HG02678 (cell line): ENCODE measurements at regions not wholly inside any gene's neighbourhood (a gene's known extent, or its start where the extent isn't known, plus 50 kb on each side); places are given as distances from the start of the nearest gene placed in this dataset.

Source experiments
- ATAC-seq: cut with Tn5 transposase; IDR thresholded peaks from one replicate; pipeline ENCODE4 v1.9.1; 2021; ENCODE audit warnings: mild to moderate bottlenecking, moderate library complexity; ENCODE audit not compliant: unreplicated experiment

DNA sequence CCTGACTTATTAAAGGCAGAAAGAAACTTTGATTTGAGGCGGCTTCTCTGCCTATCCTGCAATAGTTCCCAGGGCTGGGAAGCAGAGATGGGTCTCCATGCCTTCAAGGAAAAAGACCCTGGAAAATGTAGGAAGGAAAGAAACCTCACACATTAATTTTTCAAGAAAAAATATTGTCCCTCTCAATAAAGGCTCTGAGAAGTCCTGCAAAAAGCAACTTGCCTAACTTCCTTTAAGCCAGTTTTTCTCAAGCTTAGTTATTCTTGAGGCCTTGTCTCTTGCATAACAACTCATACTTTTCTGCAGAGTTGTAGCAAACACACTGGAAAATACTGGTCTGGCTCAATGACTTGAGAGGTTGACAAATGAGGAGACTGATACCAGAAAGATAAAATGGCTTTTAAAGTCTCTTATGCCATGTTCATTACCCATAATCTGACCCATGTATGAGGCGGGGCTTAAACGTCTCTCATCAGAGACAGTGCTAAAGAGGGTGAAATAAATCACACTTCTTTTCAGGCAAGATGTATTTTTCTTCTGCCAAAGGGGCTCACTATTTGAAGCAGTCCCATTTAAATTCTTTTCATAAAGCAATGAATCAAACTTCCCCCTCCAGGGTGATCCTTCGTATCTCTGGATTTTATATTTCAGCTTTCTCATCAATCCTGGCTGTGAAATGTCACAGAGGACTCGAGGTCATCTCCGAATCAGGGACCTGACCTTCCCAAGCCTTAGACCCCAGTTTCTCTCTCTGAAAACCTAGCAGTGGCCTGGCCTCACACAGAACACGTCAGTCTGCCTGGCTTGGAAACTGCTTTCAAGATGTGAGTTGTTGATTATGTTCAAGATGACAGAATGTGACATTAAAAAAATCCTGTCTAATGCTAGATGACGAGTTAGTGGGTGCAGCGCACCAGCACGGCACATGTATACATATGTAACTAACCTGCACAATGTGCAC is 82.3 kb upstream of the KCNG1 start:
- no peak for ATAC-seq

DNA sequence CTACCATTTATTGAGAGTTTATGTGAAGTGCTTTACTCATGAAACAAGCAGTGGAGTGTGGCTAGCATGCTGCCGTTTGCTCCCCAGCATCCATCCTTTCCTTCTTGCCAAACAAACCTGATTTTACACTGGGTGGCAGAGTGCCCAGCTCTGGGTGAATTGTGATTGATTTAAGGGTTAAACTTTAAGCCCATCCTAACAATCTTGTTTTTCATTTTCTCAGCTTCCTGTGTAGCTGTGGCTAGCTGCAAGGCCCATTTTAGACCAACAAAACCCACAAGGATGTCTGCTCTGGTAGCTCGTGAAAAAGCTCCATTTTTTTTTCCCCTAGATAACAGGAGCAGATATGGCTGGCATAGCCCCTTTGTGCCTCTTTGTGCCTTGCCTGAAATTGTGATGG is 77.7 kb upstream of the KCNG1 start:
- ATAC-seq, result no peak

DNA sequence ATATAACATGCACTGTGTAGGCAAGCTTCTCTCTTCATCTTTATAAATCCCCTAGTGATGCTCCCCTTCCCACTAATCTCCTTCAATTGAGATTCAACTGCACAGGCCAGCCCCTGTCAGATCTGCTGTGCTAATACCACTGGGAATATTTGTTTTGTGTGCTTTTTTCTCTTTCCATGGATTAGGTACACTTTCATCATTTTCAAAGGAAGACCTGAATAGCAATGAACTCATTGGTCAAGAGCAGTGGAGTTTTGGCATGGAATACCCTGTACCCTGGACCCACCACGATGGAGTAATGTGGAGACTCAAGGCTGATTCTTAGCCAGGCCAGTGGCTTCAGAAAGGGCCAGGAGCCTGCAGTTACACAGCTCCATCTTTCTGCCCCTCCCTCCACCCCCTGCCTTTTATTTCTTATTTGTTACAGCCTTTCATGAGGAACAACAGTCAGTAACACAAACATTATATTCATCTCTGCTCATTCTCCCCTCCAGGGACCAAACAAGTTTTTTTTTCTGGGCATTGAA is 75.4 kb upstream of the KCNG1 start:
- ATAC-seq, result no peak

DNA sequence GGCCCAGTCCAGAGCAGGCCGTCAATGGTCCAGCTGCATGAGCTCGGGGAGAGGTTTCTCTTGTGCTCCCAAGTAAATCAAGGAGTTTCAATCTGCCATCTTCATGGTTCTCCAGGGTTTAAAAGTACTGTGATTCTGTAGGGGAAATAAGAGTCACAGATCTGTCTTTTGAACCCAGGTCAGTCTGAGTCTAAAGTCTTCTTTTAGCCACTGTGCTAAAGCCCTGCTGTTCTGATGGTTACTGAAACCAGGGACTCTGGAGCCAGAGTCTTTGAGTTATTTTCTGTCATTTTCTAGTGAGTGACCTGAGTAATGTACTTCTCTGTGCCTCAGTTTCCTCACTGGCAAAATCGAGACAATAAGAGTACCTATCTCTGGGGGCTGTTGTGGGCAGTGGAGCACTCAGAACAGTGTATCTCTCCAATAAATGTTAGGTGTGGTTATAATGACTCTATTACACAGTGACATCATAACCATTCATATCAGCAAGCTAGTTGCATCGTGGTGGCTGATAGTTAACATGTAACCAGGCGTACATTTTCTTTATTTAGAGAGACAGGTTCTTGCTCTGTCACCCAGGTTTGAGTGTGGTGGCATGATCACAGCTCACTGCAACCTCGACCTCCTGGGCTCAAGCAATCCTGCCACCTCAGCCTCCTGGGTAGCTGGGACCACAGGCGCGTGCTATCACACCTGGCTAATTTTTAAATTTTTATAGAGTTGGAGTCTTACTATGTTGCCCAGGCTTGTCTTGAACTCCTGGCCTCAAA is 74.6 kb upstream of the KCNG1 start:
- no peak for ATAC-seq

DNA sequence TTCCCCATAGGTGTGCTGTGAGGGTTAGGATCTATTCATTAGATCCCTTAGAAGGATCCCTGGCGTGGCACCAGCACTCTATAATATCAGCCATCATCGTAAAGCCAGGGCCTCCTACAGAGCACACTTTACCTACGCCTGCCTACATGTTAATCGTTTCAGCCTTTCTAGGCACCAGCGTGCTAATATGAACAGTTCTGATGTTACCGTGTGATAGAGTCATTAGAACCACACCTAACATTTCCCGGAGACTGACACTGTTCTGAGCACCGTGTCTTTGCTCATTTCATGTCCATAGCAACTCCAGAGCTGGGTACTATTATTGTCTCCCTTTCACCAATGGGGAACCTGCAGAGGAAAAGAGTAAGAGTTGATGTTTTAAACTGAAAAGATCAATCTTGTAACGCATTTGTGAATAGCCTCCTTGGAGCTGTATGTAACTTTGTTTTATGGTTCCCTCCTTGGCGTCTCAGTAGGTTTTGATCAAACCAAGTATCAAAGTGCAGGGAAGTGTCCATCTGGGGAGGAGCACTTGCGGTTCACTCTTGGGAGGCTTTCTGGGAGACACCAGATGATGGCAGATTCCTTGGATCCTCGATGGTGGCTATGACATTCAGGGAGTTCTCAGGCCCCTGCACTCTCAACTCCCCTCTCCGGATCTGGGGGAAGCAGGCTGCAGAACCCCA is 73.8 kb upstream of the KCNG1 start:
- no peak for ATAC-seq

DNA sequence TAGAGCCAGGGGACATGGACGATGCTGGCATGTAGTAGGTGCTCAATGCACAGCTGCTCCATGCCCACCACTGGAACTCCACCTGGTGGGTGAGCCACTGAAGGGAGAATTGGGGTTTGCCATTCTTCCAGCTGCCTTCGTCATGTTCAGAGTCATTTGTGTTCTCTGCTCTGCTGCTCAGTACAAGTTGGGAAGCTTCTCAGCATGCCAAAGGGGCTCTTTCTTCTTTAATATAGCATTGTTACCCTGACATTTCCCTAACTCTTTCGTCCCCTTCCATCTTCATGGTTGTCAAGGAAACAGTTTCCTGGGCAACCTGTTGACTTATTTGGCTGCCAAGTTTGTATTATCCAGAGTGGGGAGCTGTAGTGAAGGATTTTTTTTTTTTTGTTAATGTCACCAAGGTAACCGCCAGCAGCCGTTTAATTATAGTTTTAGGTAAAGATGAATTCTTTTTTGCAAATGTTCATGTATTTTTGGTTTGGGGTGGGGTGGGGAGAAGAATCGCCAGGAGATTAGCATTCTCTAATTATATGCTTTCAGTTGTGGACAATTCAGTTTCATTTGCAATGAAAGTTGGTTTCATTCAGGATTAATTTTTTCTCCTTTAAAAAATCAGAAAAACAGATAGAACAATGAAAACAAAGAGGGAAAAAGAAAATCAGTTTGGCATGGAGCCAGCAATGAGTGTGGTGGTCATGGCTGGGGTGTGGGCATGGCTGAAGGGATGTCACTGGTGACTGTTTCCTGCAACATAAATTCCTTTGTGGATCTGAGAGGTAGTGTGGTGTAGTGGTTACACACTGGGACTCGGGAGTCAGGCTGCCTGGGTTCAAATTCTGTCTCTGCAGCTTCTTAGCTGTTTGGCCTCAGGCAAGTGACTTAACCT is 73.0 kb upstream of the KCNG1 start:
- no peak for ATAC-seq

DNA sequence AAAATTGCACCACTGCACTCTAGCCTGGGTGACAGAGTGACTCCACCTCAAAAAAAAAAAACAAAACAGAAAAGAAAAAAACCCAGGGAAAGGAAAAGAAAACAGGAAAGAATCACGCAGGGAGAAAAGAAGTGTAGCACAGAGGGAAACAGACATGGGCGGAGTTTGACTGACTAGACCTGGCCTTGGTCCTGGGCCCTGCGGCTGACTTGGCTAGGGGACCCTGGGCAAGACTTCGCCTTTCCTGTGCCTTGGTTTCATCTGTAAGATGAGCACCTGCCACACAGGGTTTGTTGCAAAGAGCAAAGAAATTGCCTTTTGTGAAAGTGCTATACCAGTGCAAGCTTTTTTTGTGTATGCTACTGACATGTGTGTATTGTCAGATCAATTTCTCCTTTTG is 71.3 kb upstream of the KCNG1 start:
- no peak for ATAC-seq

DNA sequence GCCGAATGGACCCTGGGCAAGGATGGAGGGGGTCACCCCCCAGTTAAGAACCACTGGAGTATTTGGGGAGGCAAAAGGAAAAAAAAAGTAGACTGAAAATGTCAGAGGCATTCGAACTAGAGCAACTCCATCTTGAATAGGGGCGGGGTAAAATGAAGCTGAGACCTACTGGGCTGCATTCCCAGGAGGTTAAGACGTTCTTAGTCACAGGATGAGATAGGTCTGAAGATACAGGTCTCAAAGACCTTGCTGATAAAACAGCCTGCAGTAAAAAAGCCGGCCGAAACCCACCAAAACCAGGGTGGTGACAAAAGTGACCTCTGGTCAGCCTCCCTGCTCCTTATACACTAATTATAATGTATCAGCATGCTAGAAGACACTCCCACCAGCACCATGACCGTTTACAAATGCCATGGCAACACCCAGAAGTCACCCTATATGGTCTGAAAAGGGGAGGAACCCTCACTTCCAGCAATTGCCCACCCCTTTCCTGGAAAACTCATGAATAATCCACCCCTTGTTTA is 70.4 kb upstream of the KCNG1 start:
- no peak for ATAC-seq

DNA sequence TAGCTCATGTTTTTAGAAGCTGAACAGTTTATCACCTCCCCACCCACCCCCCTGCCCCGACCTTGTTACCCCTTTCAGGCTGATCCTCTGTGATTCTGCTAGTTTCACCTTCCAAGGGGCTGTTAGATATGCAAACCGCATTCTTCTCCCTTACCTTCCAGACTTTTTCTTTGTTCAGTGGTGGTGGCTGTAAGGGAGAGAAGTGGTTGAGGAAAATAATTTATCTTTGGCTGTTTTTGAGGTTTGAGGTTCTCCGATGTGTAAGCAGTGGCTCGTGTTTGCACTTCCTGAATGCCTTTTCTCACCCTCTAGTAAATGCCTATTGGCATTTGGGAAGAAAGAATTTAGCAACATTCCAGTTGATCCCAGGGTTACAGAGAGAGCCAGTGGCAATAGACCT is 69.4 kb upstream of the KCNG1 start:
- no peak for ATAC-seq

DNA sequence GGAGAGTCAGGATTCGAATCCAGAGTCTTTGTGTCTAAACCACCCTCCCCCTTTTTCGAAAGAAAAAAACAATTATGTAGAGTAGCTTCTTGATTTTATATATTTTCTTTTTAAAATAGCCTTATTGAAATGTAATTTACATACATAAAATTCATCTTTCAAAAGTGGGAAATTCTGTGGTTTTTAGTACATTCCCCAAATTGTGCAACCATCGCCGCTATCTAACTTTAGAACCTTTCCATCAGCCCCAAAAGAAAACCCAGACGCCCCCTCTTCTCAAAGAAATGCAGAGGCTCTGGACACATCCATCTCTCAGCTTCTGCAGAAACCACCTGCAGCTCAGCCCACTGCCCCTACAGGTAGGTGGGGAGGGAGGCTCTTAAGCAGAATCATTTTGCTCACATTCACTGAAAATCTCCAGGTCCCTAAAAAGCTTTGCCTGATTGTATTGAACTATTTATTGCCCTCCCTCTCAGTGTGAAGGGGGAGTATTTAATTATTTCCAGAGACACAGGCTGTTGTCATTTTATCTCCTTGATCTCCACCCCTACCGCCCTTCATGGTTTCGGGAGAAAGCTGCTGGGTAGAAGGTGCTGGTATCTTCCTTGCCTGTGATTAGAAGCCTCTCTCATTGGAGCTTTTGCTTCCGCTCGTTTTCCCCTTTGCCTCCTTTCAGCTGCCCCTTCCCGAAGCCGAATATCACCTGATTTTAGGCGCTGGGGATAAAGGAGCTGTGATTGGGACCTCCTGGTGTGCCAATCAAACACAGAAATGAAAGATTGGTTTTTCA is 68.7 kb upstream of the KCNG1 start:
- no peak for ATAC-seq

DNA sequence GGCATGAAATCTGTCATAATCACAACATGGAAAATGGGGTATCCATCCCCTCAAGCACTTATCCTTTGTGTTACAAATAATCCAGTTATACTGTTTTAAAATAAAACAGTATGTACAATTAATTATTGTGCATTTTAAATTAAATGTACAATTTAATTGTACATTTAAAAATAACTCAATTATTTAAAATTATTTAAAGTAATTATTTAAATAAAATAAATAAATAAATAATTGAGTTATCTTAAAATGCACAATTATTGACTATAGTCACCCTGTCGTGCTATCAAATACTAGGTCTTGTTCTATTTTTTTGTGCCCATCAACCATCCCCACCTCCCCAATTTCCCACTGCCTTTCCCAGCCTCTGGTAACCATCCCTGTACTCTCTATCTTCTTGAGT is 66.9 kb upstream of the KCNG1 start:
- ATAC-seq, result no peak

DNA sequence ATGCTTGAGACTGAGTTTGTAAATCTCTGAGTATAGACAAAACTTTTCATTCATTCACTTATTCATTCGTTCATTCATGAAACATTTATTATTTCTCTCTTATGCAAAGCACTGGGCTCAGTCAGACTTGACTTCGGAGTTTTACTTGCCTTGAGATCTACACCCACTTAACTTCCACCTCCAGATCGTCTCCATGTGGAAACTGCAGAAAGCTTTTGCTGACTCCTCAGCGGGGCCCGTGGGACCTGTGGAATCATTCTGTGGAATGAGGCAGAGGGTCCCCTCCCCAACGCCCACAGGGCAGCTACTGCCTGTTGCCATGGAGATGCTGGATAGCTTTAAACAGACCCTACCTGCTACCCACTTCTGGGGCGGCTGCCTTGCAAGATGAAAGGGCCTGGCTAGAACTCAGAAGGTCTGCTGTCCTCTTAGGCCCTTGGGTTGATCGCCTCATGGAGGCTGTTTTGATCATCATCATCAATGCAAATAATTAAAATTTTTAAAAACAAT is 66.4 kb upstream of the KCNG1 start:
- ATAC-seq, result no peak

DNA sequence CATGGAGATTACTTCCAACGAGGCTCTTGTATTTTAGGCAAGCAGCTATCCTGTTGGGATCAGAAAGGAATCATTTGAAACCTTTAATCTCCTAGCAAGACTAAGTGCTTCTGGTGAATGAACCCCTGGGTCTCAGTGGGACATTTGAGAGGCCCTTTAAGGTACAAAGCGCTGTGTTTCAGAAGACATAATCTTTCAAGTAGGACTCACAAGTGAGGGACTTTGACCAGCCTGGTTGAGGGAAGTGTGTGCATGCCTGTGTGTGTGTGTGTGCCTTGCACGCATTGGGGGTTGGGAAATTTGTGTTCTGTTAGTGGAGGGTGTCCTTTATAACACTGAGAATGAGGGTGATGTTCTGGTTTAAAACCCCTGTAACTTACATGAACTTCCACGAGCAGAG is 64.4 kb upstream of the KCNG1 start:
- ATAC-seq, result no peak

DNA sequence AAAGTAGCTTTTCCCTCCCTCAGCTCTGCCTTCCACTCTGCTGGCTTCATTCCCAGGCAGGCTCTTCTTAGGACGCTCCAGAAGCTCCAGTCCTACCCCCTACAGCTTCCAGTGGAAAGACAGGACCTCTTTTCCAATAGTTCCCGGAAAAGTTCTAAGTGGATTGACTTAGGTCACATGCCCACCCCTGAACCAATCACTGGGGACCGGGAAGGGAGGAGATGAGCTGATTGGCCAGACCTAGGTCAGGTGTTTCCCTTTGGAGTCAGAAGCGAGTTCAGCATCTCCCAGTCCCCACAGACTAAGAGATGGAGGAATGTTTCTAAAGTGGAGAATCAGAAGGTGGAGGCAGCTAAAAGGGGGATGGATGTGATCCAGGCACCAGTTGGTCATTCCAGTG is 62.9 kb upstream of the KCNG1 start:
- ATAC-seq, result no peak

DNA sequence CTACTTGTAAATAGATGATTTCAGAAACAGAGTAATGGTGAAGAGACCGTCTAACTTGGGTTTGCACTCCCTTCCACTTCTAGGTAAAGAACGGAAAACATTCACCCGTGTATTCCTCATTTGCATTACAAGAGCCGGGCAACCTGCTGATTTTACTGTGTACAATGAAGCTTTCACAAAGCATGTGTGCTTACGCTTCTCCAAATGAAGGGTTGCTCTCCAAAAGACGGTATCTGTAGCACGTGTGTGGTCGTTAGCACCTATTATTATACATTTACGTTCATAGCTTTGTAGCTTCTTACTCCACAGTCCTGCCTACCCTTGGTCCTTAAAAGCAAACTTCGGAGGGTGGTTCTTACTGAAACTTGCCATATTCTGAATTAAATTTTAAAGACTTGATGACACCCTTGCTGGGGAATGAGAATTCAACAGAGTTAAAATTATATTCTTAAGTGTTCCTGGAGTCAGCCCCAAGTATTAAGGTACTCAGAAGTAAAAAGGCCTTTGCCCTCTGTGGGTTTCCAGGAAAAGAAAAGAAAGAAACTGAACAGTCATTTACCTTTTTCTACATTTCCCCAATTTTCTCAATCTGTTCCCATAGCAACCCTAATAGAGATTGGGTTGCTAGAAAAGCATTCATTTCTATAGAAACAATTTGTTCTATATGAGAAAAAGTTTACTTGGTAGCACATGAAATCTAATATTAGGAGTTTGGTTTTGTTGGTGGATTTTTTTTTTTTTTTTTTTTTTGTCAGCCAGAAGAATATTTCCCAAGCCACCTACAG is 61.9 kb upstream of the KCNG1 start:
- no peak for ATAC-seq

DNA sequence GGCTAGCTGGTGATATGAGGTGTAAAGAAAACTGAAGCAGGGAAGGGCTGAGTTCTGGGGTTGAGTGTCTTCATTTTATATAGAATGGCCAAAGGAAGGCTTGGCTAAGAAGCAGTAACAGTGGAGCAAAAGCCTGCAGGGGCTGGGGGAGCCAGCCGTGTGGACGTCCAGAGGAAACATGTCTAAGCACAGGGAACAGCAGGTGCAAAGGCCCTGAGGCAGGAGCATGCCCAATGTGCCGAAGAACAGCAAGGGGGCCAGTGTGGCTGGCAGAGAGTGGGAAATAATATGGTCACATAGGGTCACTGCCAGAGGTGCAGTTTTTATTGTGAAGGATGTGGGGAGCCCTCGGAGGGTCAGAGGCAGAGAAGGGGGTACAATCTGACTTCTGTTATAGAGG is 60.5 kb upstream of the KCNG1 start:
- no peak for ATAC-seq

DNA sequence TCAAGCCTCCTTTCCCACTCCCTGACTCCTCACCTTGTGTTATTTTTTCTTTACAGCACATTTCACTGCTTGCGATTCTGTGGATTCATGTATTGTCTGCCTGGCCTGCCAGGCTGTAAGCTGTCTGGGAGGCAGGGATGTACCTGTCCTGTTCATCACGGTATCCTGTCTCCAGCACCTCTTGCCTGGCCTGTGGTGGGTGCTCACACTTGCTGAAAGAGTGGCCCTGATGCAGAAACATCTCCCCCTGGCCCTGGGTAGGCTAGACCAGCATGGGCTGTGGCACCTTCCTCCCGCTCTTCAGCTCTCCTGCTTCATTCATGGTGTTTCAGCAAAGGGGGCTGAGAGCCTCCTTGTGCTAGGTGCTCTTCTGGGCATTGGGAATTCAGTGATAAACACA is 60.1 kb upstream of the KCNG1 start:
- ATAC-seq, result no peak

DNA sequence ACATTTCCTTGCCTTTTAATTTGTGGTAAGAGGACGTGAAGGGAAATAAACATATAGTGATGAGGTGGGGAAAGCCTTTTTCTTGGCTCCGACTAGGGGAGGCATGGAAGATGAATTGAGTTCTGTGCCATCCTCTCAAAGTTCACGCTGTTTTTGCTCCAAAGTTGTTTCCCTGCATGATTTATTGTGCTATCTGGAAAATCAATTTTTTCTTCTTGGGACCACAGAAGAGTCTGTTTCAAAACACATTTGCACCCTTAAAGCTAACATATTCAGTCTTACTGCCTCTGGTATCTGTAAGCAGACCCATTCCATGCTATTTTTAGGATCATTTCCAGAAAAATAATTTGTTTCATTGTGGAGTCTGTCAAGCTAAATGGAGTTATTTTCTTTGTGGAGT is 57.6 kb upstream of the KCNG1 start:
- ATAC-seq, result no peak
